Muscle of leg (tissue), 3 donors: ENCODE measurements at regions not wholly inside any gene's neighbourhood (a gene's known extent, or its start where the extent isn't known, plus 50 kb on each side); places are given as distances from the start of the nearest gene placed in this dataset.

Source experiments
- DNase-seq: peaks from one replicate; pipeline ENCODE4 v3.0.0; 2013
- H3K27ac ChIP-seq: one replicate; pipeline ENCODE4 v1.5.1; 2013; ENCODE audit warnings: mild to moderate bottlenecking, low read length, control low read depth
- H3K27me3 ChIP-seq: one replicate; pipeline ENCODE4 v1.6.1; 2013; ENCODE audit warnings: low read length; ENCODE audit not compliant: control insufficient read depth, insufficient read depth
- H3K36me3 ChIP-seq: one replicate; pipeline ENCODE4 v1.6.1; 2013; ENCODE audit warnings: low read length; ENCODE audit not compliant: control insufficient read depth, insufficient read depth
- H3K4me1 ChIP-seq: one replicate; pipeline ENCODE4 v1.6.1; 2013; ENCODE audit warnings: low read length; ENCODE audit not compliant: control insufficient read depth, insufficient read depth
- H3K4me3 ChIP-seq: one replicate; pipeline ENCODE4 v1.5.1; 2013; ENCODE audit warnings: low read length, control low read depth
- H3K9me3 ChIP-seq: replicated peaks from 2 replicates; pipeline ENCODE4 v1.6.1; 2013; ENCODE audit warnings: low read depth, low read length; ENCODE audit not compliant: control insufficient read depth
- WGBS: methylation state at CpG from one replicate; pipeline ENCODE4 v1.1.5; 2013; ENCODE audit warnings: missing lambda C conversion rate; ENCODE audit not compliant: insufficient coverage; 5-methylcytosine and 5-hydroxymethylcytosine counted together

DNA sequence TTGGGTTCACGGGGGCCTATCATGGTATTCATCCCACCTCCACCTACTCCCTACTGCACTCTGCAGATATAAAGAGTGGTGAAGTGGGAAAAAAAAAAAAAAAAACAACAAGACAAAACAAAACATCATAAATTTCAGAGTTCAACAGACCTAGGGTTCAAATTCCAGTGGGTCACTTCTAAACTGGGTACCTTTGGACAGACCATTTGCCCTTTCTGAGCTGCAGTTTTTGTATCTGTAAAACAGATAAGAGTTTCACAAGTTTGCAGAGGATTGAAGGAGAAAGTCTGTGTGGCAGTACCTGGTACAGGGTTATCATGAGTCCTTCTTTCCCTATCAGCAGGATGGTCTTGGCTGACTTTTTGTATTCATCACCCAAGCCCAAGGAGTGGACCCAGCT, 211.2 kb upstream of the EEA1 start:
- DNase-seq, result no peak
- Histone ChIP-seq H3K27ac (no peak overlapping the region), H3K36me3 (no peaks in the 10 kb centered on the region), H3K9me3 (no peaks in the 10 kb centered on the region), H3K4me3 (no peak overlapping the region), H3K4me1 (no peaks in the 10 kb centered on the region), H3K27me3 (no peaks in the 10 kb centered on the region)
- WGBS, result no CpG with 5 or more reads among the region's 1 CpG

DNA sequence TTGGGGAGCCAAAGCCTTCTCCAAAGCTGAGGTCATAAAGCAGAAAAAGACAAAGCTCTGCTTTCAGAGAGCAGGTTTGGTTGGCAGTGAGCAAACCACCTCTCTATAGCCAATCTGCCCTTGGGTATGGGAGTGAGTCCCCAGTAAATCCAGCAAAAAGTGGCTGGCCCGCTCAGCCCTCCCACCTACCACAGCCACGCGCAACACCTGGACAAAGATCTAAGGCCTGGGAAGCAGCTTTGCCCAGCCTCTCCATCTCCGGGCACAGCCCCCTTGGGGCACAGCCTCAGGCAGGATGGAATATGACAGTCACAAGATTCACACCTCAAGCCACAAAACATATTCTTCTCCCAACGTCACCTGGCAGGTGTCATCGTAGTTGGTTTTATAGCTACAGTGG, 211.7 kb upstream of the EEA1 start:
- WGBS, result 97% methylated on average over 3 of the region's 6 CpGs
- DNase-seq, result no peak
- no peak overlapping the region for H3K4me3 ChIP-seq
- H3K27ac ChIP-seq, result no peak overlapping the region
- no peaks in the 10 kb centered on the region for H3K9me3 ChIP-seq
- no peaks in the 10 kb centered on the region for H3K4me1 ChIP-seq
- H3K36me3 ChIP-seq, result no peaks in the 10 kb centered on the region
- H3K27me3 ChIP-seq, result no peaks in the 10 kb centered on the region

DNA sequence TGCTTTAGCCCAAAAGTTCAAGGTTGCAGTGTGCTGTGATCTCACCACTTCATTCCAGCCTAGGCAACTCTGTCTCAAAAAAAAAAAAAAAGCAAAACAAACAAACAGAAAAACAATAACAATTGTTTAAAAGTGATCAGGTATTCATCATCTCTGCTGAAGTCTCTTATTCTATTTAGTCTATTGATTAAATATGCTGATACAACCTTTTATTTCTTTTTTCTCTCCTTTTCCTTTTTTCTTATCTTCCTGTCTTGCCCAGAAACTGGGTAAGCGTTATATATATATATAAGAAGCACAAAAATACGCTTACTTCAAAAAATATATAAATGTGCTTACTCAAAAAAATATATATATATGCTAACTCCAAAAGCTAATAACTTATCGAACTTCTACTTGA, 213.8 kb upstream of the EEA1 start:
- no peaks in the 10 kb centered on the region for H3K27me3 ChIP-seq
- no peaks in the 10 kb centered on the region for H3K9me3 ChIP-seq
- H3K36me3 ChIP-seq, result no peaks in the 10 kb centered on the region
- no peak for DNase-seq
- no CpG with 5 or more reads among the region's 3 CpGs for WGBS
- H3K27ac ChIP-seq, result no peak overlapping the region
- no peak overlapping the region for H3K4me3 ChIP-seq
- peaks cover 2% of the 10 kb centered on the region for H3K4me1 ChIP-seq

DNA sequence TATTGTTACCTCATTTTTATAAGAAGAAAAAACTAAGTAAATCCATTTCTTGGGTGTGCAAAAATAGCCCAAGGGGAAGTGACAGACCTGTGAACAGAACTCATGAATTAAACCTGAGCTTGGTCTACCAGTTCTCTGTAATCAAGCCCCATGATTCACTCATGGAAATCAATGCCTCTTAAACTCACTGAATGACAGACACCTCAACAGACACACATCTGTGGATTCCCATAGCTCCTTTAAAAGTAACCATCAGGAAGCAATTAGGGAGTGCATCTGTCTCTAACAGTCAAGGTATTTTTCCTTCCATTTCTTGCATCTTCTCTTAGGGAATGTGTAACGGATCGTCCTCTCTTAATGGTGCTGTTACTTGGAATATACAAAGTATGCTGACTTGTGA, 215.0 kb upstream of the EEA1 start:
- no CpG with 5 or more reads among the region's 2 CpGs for WGBS
- peaks cover 2% of the 10 kb centered on the region for H3K4me1 ChIP-seq
- H3K4me3 ChIP-seq, result no peak overlapping the region
- H3K27ac ChIP-seq, result no peak overlapping the region
- no peaks in the 10 kb centered on the region for H3K36me3 ChIP-seq
- no peaks in the 10 kb centered on the region for H3K9me3 ChIP-seq
- DNase-seq, result no peak
- H3K27me3 ChIP-seq, result no peaks in the 10 kb centered on the region

DNA sequence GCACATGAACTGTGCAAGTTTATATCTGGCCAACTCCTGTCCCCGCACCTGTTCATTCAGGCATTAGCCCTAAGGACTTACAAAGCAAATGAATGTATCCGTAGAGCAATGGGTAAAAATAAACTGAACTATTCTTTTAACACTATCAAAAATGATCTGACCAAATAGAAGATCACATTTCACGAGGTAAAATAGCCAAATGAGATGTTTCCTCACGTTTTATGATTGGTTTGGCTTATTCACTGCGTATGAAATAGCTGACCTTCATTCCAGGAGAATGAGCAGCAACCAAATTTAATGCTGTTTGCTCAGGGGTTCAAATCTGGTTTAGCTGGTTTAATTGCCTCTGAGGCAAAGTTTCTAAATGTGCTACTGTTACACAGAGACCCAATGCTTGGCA, 216.0 kb upstream of the EEA1 start:
- Histone ChIP-seq H3K27me3 (no peaks in the 10 kb centered on the region), H3K27ac (no peak overlapping the region), H3K4me1 (peaks cover 2% of the 10 kb centered on the region), H3K9me3 (no peaks in the 10 kb centered on the region), H3K4me3 (no peak overlapping the region), H3K36me3 (no peaks in the 10 kb centered on the region)
- WGBS, result 42% methylated on average over 3 of the region's 5 CpGs
- no peak for DNase-seq

DNA sequence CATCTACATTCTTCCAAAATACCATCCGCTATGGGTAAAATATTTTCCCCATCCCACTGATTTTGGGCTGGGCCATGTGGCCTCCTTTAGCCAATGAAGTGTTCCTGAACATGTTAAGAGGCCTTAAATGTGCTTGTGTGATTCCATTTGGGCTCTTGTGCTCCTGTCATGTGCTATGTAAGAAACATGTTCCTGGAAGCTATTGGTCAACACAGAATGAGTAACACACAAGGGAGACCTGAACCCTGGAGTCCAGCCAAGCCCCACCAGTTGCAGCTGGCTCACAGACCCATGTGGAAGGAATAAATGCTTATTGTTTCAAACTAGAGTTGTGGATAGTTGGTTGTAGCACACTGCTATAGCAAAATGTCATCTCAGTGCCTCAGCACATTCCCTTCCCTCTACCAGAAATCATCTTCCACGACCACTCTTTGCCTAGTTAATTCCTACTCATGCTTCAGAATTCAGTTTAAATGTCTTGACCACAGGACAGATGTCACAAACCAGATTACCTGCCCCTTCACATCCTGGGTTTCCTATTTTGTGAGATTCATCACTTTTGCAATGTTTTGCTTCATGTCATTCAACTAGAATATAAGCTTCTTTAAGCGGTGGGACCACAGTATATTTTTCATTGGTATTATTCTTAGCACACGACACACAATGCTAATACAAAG, 217.3 kb upstream of the EEA1 start:
- peak; percentile 62 for DNase-seq

DNA sequence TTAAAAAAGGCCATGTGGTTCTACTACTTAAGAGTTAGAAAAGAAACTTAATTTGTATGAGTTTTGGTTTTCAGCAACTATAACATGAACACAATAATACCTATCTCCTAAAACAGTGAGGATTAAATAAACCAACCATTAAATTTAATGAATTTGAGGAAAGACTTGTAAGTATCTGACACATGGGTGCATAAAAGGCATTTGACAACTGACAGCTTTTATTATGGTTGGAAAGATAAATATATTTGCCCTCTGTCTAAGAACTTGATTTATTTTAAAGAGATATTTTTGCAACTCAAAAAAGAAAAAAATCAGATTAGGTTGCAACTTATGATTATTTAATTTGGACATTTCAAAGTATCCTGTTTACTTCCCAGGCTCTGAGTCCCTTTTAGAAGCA, 217.9 kb upstream of the EEA1 start:
- H3K36me3 ChIP-seq, result no peaks in the 10 kb centered on the region
- H3K4me3 ChIP-seq, result no peak overlapping the region
- DNase-seq, result no peak
- peaks cover 2% of the 10 kb centered on the region for H3K4me1 ChIP-seq
- H3K27me3 ChIP-seq, result no peaks in the 10 kb centered on the region
- no peak overlapping the region for H3K27ac ChIP-seq
- H3K9me3 ChIP-seq, result no peaks in the 10 kb centered on the region

More for the DNA sequence above, 217.3 kb upstream of the EEA1 start:
- Histone ChIP-seq H3K4me3 (no peak overlapping the region), H3K4me1 (peaks cover 2% of the 10 kb centered on the region), H3K36me3 (no peaks in the 10 kb centered on the region), H3K27ac (no peak overlapping the region), H3K27me3 (no peaks in the 10 kb centered on the region), H3K9me3 (no peaks in the 10 kb centered on the region)
- WGBS, result 44% methylated on average over 1 of the region's 4 CpGs

DNA sequence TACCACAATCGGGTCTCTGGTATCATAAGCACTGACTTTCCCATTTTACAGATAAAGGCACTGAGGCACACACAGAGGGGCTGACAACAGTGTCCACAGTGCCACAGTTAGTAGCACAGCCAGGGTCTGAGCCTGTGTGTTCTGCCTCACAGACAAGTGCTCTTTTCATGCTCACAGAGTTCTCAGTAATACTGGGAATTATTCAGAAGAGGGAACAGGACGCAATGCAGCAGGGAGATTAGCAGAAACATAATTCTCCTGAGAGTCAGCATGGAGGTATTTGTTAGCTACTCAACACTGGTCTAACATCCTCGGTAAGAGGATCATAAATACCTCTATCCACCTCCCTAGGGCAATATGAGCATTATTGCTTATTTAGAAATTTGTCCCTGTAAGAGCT, 219.3 kb upstream of the EEA1 start:
- Histone ChIP-seq H3K27ac (no peak overlapping the region), H3K27me3 (no peaks in the 10 kb centered on the region), H3K9me3 (no peaks in the 10 kb centered on the region), H3K4me3 (no peak overlapping the region), H3K4me1 (peaks cover 2% of the 10 kb centered on the region), H3K36me3 (no peaks in the 10 kb centered on the region)
- DNase-seq, result no peak
- WGBS, result no CpG with 5 or more reads among the region's 3 CpGs

DNA sequence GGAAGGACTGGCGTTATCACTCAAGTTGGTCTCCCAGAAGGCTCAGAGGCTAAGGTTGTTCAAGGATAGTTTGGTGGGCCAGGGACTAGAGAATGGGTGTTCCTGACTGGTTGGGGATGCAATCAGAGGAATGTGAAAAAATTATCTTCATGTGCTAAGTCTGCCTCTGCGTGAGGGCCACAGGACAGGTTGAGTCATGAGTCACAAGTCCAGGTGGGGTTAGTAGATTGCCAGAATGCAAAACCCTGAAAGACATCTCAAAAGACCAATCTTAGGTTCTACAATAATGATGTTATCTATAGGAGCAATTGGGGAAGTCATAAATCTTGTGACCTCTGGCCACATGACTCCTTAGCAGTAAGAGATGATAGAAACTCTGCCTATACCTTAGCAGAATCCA, 220.1 kb upstream of the EEA1 start:
- no peak for DNase-seq
- no peak overlapping the region for H3K4me3 ChIP-seq
- WGBS, result 90% methylated on average over 1 of the region's 2 CpGs
- no peaks in the 10 kb centered on the region for H3K27me3 ChIP-seq
- peaks cover 2% of the 10 kb centered on the region for H3K4me1 ChIP-seq
- no peak overlapping the region for H3K27ac ChIP-seq
- H3K36me3 ChIP-seq, result no peaks in the 10 kb centered on the region
- no peaks in the 10 kb centered on the region for H3K9me3 ChIP-seq

DNA sequence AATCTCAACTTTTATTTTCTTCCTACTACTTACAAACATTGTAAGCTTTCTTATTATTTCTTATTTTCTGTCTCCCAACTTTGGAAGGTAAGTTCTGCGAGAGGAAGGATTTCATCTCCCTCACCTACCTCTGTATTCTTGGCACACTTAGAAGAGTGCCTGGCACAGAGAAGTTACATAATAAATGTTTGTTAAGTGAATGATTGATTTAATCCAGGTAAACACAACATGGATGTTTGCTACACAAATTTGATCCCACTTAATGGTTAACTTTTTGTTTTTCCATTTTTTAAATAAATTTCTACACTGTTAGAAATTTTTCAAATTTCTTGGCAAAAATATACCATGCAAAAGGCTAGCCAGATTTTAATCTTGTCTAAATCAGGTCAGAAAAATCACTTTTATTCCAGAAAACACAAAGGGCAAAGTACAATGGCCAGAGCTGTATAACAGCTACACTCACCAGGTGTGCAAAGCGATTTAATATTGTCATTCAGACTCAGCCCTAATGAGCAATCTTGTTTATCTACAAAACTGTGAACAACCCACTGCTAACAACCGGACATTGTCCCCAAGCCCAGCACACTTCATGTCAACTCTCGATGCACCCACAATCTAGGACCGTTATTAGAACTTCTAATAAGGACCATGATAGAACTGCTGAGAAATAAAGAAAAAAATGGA, 222.1 kb upstream of the EEA1 start:
- no peak for DNase-seq
- H3K9me3 ChIP-seq, result no peaks in the 10 kb centered on the region
- peaks cover under 1% of the 10 kb centered on the region for H3K4me1 ChIP-seq
- H3K27ac ChIP-seq, result no peak overlapping the region
- no peaks in the 10 kb centered on the region for H3K36me3 ChIP-seq
- no peak overlapping the region for H3K4me3 ChIP-seq
- no peaks in the 10 kb centered on the region for H3K27me3 ChIP-seq
- 77% methylated on average over 1 of the region's 5 CpGs for WGBS

DNA sequence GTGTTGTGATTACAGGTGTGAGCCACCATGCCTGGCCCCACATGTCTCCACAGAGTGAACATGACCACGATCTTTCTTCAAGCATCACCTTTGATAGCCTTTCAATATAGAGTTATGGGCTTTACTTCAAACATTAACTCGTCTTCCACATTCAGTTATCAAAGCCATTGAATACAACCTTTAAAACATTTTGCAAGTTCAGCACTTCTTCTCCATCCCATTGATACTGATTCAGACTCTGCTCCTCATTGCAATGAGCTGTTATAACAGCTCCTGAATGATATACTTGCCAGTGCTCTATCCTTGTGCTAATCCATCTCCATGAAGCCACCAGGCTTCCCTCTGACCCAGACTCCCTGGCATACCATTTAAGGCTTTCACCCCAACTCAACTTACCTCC, 223.5 kb upstream of the EEA1 start:
- no peaks in the 10 kb centered on the region for H3K4me1 ChIP-seq
- H3K36me3 ChIP-seq, result no peaks in the 10 kb centered on the region
- H3K4me3 ChIP-seq, result no peak overlapping the region
- DNase-seq, result no peak
- no peaks in the 10 kb centered on the region for H3K9me3 ChIP-seq
- 100% methylated on average over 2 of the region's 2 CpGs for WGBS
- H3K27me3 ChIP-seq, result no peaks in the 10 kb centered on the region
- no peak overlapping the region for H3K27ac ChIP-seq
